GM12875 (cell line): ENCODE measurements at regions not wholly inside any gene's neighbourhood (a gene's known extent, or its start where the extent isn't known, plus 50 kb on each side); places are given as distances from the start of the nearest gene placed in this dataset.
"Not testable (repeated sequence)": the region's sequence is repeated elsewhere in the genome, so short reads cannot be mapped to it uniquely, and the experiment has no call there.

Source experiments
- H3K4me3 ChIP-seq: one replicate; pipeline ENCODE4 v1.5.1; 2011; ENCODE audit warnings: low read depth, low read length, control low read depth
- CTCF ChIP-seq: IDR thresholded peaks from 2 replicates; pipeline ENCODE4 v1.5.1; 2011; ENCODE audit warnings: low read depth, mild to moderate bottlenecking, control low read depth, inconsistent platforms, low read length, moderate library complexity, borderline replicate concordance; ENCODE audit not compliant: insufficient read depth

GRCh38 chr1:157272264-157272663 is 134.1 kb upstream of the ETV3 start:
- TF ChIP-seq CTCF = no peak

GRCh38 chr1:157270705-157271274 is 132.6 kb upstream of the ETV3 start:
- no peak for TF ChIP-seq CTCF
- H3K4me3 ChIP-seq = no peak overlapping the region

More at GRCh38 chr1:157272264-157272663, 134.1 kb upstream of the ETV3 start:
- no peak overlapping the region for H3K4me3 ChIP-seq

- no peak overlapping the region for H3K4me3 ChIP-seq
- no peak for TF ChIP-seq CTCF
Observed at GRCh38 chr1:157269656-157270375, 131.6 kb upstream of the ETV3 start.

GRCh38 chr1:157262891-157263290 is 124.7 kb upstream of the ETV3 start:
- no peak overlapping the region for H3K4me3 ChIP-seq
- no peak for TF ChIP-seq CTCF

- no peak for TF ChIP-seq CTCF
- no peak overlapping the region for H3K4me3 ChIP-seq
Observed at GRCh38 chr1:157262422-157262821, 124.2 kb upstream of the ETV3 start.

GRCh38 chr1:157255891-157256290 is 117.7 kb upstream of the ETV3 start:
- not testable (repeated sequence) for H3K4me3 ChIP-seq

- H3K4me3 ChIP-seq = not testable (repeated sequence)
Observed at GRCh38 chr1:157254183-157254582, 116.0 kb upstream of the ETV3 start.

GRCh38 chr1:157252473-157252872 is 114.3 kb upstream of the ETV3 start:
- no peak overlapping the region for H3K4me3 ChIP-seq
- TF ChIP-seq CTCF = no peak
